Gastroesophageal sphincter (tissue), 4 donors: ENCODE measurements at regions not wholly inside any gene's neighbourhood (a gene's known extent, or its start where the extent isn't known, plus 50 kb on each side); places are given as distances from the start of the nearest gene placed in this dataset.

Experiments
- ATAC-seq: fragments of 150-250 bp; one replicate; pipeline ENCODE4 v1.9.1; 2016; ENCODE audit warnings: mild to moderate bottlenecking, moderate library complexity
- H3K27ac ChIP-seq, 4 donors: fragments of 200-600 bp; sonication (generic) in 3 of 4; 1 replicate in 3 of 4; 2 replicates in 1 of 4; pipeline ENCODE4 v1.5.1; 2016 to 2019
- H3K27me3 ChIP-seq: fragments of 200-600 bp; sonication (generic); one replicate; pipeline ENCODE4 v1.5.1; 2019
- H3K36me3 ChIP-seq, 2 donors: fragments of 200-600 bp; sonication (generic); one replicate each; pipeline ENCODE4 v1.5.1; 2019; ENCODE audit warnings: control low read depth in 1 of 2
- H3K4me1 ChIP-seq, 3 donors: fragments of 200-600 bp; sonication (generic); 1 replicate in 2 of 3; 2 replicates in 1 of 3; pipeline ENCODE4 v1.5.1; 2016 to 2019; ENCODE audit warnings: control low read depth in 2 of 3
- H3K4me3 ChIP-seq, 2 donors: fragments of 200-600 bp; sonication (generic); one replicate each; pipeline ENCODE4 v1.5.1; 2019; ENCODE audit warnings: mild to moderate bottlenecking in 1 of 2, moderate library complexity in 1 of 2
- H3K9me3 ChIP-seq, 3 donors: fragments of 200-600 bp; sonication (generic); one replicate each; pipeline ENCODE4 v1.5.1; 2017 to 2019; ENCODE audit warnings: control low read depth in 2 of 3
- EP300 ChIP-seq: sonication (generic); formaldehyde crosslinking; IDR thresholded peaks from one replicate; pipeline ENCODE4 v1.6.1; 2017; ENCODE audit warnings: antibody characterized with exemption, mild to moderate bottlenecking
- POLR2A ChIP-seq, 2 donors: fragments of 450-650 bp; IDR thresholded peaks; one replicate each; pipeline ENCODE4 v1.6.1; 2017; ENCODE audit warnings: antibody characterized with exemption in 2 of 2, mild to moderate bottlenecking in 2 of 2, moderate library complexity in 1 of 2
- POLR2AphosphoS5 ChIP-seq: sonication (generic); formaldehyde crosslinking; IDR thresholded peaks from one replicate; pipeline ENCODE4 v1.6.1; 2017; ENCODE audit warnings: antibody characterized with exemption
- WGBS, 2 donors: methylation state at CpG; one replicate each; pipeline ENCODE4 v1.1.5; 2018; ENCODE audit warnings: low coverage in 1 of 2; 5-methylcytosine and 5-hydroxymethylcytosine counted together
- TF ChIP-seq, protein P1 (sequence below), 4 experiments: fragments of 200-600 bp in 2 of 4; fragments of 450-650 bp in 2 of 4; sonication (generic) in 1 of 4; IDR thresholded peaks; one replicate each; pipeline ENCODE4 v1.5.1; 2017 to 2019; ENCODE audit warnings: antibody characterized with exemption in 4 of 4, mild to moderate bottlenecking in 2 of 4, moderate library complexity in 2 of 4

DNA sequence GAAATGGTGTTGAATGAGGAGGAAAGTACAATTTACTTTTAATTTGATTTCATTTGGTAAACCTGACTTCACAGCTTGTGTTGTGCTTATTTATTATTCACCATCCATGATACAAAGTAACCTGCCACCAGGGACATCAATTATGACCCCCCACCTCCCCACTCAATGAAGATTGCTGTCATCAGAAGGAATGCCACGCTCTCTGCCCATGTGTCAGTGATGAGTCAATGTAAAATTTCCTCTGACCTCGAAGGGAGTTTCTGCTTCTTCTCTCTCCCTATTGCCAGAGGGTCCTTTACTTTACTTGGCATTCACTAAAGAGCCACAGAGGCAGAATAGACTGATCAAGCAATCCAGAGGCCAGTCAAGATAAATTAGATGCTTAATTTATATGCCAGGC, 759.7 kb downstream of the CDH11 start:
- Histone ChIP-seq H3K9me3 (no peaks in the 10 kb centered on the region), H3K4me1 (no peaks in the 10 kb centered on the region), H3K36me3 (no peaks in the 10 kb centered on the region), H3K4me3 (no peak overlapping the region), H3K27me3 (no peaks in the 10 kb centered on the region), H3K27ac (no peak overlapping the region)
- ATAC-seq: no peak
- WGBS, 2 donors: 60 to 62% methylated on average over 1 to 2 of the region's 2 CpGs
- TF ChIP-seq, protein P1, sequence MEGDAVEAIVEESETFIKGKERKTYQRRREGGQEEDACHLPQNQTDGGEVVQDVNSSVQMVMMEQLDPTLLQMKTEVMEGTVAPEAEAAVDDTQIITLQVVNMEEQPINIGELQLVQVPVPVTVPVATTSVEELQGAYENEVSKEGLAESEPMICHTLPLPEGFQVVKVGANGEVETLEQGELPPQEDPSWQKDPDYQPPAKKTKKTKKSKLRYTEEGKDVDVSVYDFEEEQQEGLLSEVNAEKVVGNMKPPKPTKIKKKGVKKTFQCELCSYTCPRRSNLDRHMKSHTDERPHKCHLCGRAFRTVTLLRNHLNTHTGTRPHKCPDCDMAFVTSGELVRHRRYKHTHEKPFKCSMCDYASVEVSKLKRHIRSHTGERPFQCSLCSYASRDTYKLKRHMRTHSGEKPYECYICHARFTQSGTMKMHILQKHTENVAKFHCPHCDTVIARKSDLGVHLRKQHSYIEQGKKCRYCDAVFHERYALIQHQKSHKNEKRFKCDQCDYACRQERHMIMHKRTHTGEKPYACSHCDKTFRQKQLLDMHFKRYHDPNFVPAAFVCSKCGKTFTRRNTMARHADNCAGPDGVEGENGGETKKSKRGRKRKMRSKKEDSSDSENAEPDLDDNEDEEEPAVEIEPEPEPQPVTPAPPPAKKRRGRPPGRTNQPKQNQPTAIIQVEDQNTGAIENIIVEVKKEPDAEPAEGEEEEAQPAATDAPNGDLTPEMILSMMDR (IDR thresholded peaks at IDR 0.05): no peak
- TF ChIP-seq POLR2A (IDR thresholded peaks at IDR 0.05) (no peak), EP300 (no peak), POLR2AphosphoS5 (no peak)

DNA sequence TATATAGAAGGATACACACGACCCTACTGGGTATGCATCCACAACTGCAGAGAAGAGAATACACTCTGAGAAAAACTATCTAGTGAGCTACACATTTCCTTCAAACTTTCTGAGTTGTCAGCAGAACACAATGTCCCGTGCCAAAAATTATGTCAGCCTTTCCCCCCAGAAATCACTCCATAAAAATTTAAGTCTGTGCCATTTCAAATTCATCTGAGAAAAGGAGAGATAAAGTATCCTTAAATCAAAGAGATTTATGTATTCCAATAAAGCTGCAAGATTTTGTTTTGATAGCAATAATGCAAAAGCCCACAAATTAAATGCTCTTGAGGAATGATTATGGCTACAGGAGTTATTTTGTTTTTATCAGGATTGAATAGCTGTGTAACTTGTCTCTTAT, 760.1 kb downstream of the CDH11 start:
- Histone ChIP-seq H3K36me3 (no peaks in the 10 kb centered on the region), H3K9me3 (no peaks in the 10 kb centered on the region), H3K4me1 (no peaks in the 10 kb centered on the region), H3K27me3 (no peaks in the 10 kb centered on the region), H3K27ac (no peak overlapping the region), H3K4me3 (no peak overlapping the region)
- no peak for ATAC-seq
- TF ChIP-seq POLR2AphosphoS5 (no peak), EP300 (no peak), POLR2A (IDR thresholded peaks at IDR 0.05) (no peak)
- TF ChIP-seq, protein P1 (IDR thresholded peaks at IDR 0.05): no peak
- 48 to 71% methylated on average over 1 to 2 of the region's 2 CpGs for WGBS, 2 donors

DNA sequence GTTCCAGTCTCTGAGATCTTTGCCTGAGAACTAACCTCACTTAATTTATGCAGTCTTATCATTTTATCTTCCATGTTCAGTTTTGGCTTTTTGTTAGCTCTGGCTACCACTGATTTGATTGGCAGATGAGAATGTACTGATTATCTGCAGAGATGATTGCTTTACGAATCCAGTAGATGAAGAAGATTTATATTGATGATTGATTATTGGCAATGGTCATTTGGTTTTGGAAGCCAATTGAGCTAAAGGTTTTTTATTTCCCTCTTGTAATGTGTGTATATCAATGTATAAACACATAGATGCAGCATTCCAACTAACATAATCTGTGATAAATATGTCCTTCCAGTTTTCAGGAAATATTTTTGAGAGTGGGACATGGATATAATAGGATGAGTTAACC, 763.6 kb downstream of the CDH11 start:
- WGBS, 2 donors: 87 to 100% methylated on average over 1 of the region's 1 CpG
- no peak for ATAC-seq
- Histone ChIP-seq H3K27ac (no peak overlapping the region), H3K4me3 (no peak overlapping the region), H3K9me3 (no peaks in the 10 kb centered on the region), H3K4me1 (no peaks in the 10 kb centered on the region), H3K36me3 (no peaks in the 10 kb centered on the region), H3K27me3 (no peaks in the 10 kb centered on the region)
- TF ChIP-seq POLR2A (IDR thresholded peaks at IDR 0.05): no peak
- TF ChIP-seq, protein P1 (IDR thresholded peaks at IDR 0.05): no peak
- no peak for TF ChIP-seq POLR2AphosphoS5
- no peak for TF ChIP-seq EP300

DNA sequence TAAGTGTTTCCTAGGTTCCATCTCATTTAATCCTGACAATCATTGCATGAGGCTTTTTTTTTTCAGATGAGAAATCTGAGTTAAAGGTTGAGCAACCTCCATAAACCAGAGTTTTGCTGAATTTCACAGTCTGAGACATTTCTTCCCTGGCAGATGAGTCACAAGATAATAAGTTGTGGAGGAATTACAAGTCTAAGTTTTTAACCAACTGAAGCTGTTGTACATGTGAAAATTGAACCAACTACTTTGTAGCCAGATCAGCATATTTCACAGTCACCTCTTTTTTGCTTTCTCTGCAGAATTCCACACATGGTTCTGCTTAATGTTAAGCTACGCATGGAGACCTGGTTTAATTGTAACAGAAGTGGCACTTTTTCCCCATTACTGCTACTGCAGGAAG, 765.6 kb downstream of the CDH11 start:
- Histone ChIP-seq H3K9me3 (no peaks in the 10 kb centered on the region), H3K36me3 (no peaks in the 10 kb centered on the region), H3K4me1 (no peaks in the 10 kb centered on the region), H3K27ac (no peak overlapping the region), H3K27me3 (no peaks in the 10 kb centered on the region), H3K4me3 (no peak overlapping the region)
- WGBS, 2 donors: 75 to 100% methylated on average over 1 of the region's 1 CpG
- TF ChIP-seq POLR2A (IDR thresholded peaks at IDR 0.05) (no peak), POLR2AphosphoS5 (no peak), EP300 (no peak)
- ATAC-seq: no peak

DNA sequence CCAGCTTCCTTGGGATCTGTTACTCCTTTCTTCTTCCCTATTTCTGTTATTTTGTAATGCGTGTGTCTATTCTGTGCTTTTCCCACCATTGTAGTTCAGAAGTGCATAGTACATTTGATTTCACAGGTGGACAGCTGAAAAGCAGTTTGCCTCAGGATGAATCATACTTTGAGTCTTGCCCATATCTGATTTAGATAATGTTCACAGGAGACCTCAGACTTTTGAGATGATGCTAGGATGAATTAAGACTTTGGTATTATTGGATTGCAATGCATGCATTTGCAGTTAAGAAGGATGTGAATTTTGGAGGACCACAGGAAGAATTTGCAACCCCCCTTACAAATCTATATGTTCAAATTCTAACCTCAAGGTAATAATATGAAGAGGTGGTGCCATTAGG, 769.6 kb downstream of the CDH11 start:
- Histone ChIP-seq H3K4me1 (no peaks in the 10 kb centered on the region), H3K9me3 (no peaks in the 10 kb centered on the region), H3K27ac (no peak overlapping the region), H3K27me3 (no peaks in the 10 kb centered on the region), H3K4me3 (no peak overlapping the region), H3K36me3 (no peaks in the 10 kb centered on the region)
- WGBS, 2 donors: 90 to 100% methylated on average over 1 of the region's 1 CpG
- no peak for ATAC-seq
- TF ChIP-seq POLR2A (IDR thresholded peaks at IDR 0.05): no peak
- TF ChIP-seq POLR2AphosphoS5: no peak
- TF ChIP-seq EP300: no peak
- TF ChIP-seq, protein P1 (IDR thresholded peaks at IDR 0.05): no peak
